ENCODE measurements at regions not wholly inside any gene's neighbourhood (a gene's known extent, or its start where the extent isn't known, plus 50 kb on each side); places are given as distances from the start of the nearest gene placed in this dataset.

- DNase-seq (ENCODE audit: low read depth in 1 of 2, low spot score in 1 of 2) = no peak
These were observed 198.1 kb upstream of the USP24 start for GRCh38 chr1:55413286-55413685.

GRCh38 chr1:55412060-55412459, 196.9 kb upstream of the USP24 start:
- TF ChIP-seq CTCF (IDR thresholded peaks at IDR 0.05; ENCODE audit: insufficient read depth, low read length) (no peak), SPI1 (IDR thresholded peaks at IDR 0.05; ENCODE audit: borderline replicate concordance, low read depth) (no peak), POLR2AphosphoS5 (IDR thresholded peaks at IDR 0.05; ENCODE audit: low read depth) (no peak), GABPA (IDR thresholded peaks at IDR 0.05; ENCODE audit: low read depth) (no peak), REST (IDR thresholded peaks at IDR 0.05; ENCODE audit: insufficient replicate concordance, low read depth) (no peak)
- no peak for DNase-seq (ENCODE audit: low read depth in 1 of 2, low spot score in 1 of 2)
- Histone ChIP-seq H3K27me3 (ENCODE audit: insufficient read depth, poor library complexity, severe bottlenecking) (peaks cover 4% of the 10 kb centered on the region), H3K27ac (replicated peaks) (no peak overlapping the region), H3K4me3 (replicated peaks; ENCODE audit: insufficient read depth, low read length) (no peak overlapping the region)

More at GRCh38 chr1:55413286-55413685, 198.1 kb upstream of the USP24 start:
- TF ChIP-seq POLR2AphosphoS5 (IDR thresholded peaks at IDR 0.05; ENCODE audit: low read depth) = no peak
- no peak for TF ChIP-seq GABPA (IDR thresholded peaks at IDR 0.05; ENCODE audit: low read depth)
- TF ChIP-seq REST (IDR thresholded peaks at IDR 0.05; ENCODE audit: insufficient replicate concordance, low read depth) = no peak
- no peak for TF ChIP-seq SPI1 (IDR thresholded peaks at IDR 0.05; ENCODE audit: borderline replicate concordance, low read depth)
- no peak for TF ChIP-seq CTCF (IDR thresholded peaks at IDR 0.05; ENCODE audit: insufficient read depth, low read length)
- Histone ChIP-seq H3K27me3 (ENCODE audit: insufficient read depth, poor library complexity, severe bottlenecking) (peaks cover 4% of the 10 kb centered on the region), H3K27ac (replicated peaks) (no peak overlapping the region), H3K4me3 (replicated peaks; ENCODE audit: insufficient read depth, low read length) (no peak overlapping the region)

GRCh38 chr1:55402671-55403464, 187.7 kb upstream of the USP24 start:
- DNase-seq (ENCODE audit: low read depth in 1 of 2, low spot score in 1 of 2) = no peak
- TF ChIP-seq CTCF (IDR thresholded peaks at IDR 0.05; ENCODE audit: insufficient read depth, low read length) = no peak
- Histone ChIP-seq H3K4me3 (replicated peaks; ENCODE audit: insufficient read depth, low read length) (no peak overlapping the region), H3K27me3 (ENCODE audit: insufficient read depth, poor library complexity, severe bottlenecking) (no peaks in the 10 kb centered on the region), H3K27ac (replicated peaks) (no peak overlapping the region)

GRCh38 chr1:55402142-55402541, 187.0 kb upstream of the USP24 start:
- Histone ChIP-seq H3K4me3 (replicated peaks; ENCODE audit: insufficient read depth, low read length) (no peak overlapping the region), H3K27me3 (ENCODE audit: insufficient read depth, poor library complexity, severe bottlenecking) (no peaks in the 10 kb centered on the region), H3K27ac (replicated peaks) (no peak overlapping the region)
- TF ChIP-seq CTCF (IDR thresholded peaks at IDR 0.05; ENCODE audit: insufficient read depth, low read length) (no peak), REST (IDR thresholded peaks at IDR 0.05; ENCODE audit: insufficient replicate concordance, low read depth) (no peak), GABPA (IDR thresholded peaks at IDR 0.05; ENCODE audit: low read depth) (no peak), SPI1 (IDR thresholded peaks at IDR 0.05; ENCODE audit: borderline replicate concordance, low read depth) (no peak), POLR2AphosphoS5 (IDR thresholded peaks at IDR 0.05; ENCODE audit: low read depth) (no peak)
- DNase-seq (ENCODE audit: low read depth in 1 of 2, low spot score in 1 of 2) = no peak
